Left ventricle myocardium superior (tissue), 1 donor: ENCODE measurements at regions not wholly inside any gene's neighbourhood (a gene's known extent, or its start where the extent isn't known, plus 50 kb on each side); places are given as distances from the start of the nearest gene placed in this dataset.
A peak's percentile ranks its signal among the peaks of the same experiment; 100 is the strongest.

ENCODE experiments used
- ATAC-seq: fragments of 200-7000 bp; cut with Tn5 transposase; one replicate; pipeline ENCODE4 v1.9.1; 2020; ENCODE audit warnings: mild to moderate bottlenecking, moderate library complexity
- DNase-seq: peaks from one replicate; pipeline ENCODE4 v3.0.0-alpha.2; 2020
- intact Hi-C: fragments of 100-400 bp; cut with micrococcal nuclease; formaldehyde crosslinking; loops from one replicate; pipeline ENCODE4 v1.11.0; 2022
- donor health status: DM: no; HTN: yes; CAD: no; lungs with severe emphysema.

DNA sequence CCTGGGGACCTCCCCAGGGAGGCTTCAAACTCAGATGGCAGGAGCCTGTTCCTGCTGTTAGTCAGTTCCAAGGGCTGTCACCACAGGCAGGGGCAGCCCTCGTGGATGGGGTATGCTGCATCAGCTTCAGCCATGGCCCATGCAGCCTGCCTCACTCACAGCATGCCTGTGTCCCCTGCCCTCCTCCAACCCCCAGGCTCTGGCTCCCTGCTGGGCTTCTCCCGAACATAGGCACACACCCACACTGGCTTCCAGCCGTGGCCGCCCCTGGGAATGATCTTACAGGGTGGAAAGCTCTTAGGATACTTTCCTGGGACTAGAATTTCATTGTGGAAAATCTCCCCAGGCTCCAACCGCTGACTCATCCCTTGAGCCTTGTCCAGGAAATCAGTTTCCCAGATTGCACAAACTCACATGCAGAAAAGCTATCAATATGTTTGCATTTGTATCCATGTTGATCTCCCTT is 163.8 kb downstream of the SEC61B start:
- intact Hi-C loops: no loop called here
- ATAC-seq: peak; percentile 59
- peak; percentile 48 for DNase-seq

DNA sequence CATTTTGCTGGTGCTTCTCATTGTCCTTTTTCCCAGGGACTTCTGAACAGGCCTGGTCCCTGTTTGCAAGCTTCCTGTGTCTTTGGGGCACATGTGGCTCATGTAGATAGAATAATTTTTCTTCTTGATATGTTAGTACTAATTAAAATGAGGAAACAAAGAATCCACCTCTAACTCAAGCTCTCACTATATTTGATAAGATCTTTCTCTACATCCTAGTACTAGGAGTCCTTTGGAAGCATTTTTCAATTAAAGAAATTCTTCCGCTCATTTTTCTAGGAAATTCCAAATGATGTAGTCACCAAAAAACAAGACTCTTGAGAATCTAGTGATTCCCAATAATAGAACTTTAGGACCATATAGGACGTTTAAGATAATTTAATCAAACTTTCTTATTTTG is 165.3 kb downstream of the SEC61B start:
- ATAC-seq: no peak
- intact Hi-C loops: no loop called here

DNA sequence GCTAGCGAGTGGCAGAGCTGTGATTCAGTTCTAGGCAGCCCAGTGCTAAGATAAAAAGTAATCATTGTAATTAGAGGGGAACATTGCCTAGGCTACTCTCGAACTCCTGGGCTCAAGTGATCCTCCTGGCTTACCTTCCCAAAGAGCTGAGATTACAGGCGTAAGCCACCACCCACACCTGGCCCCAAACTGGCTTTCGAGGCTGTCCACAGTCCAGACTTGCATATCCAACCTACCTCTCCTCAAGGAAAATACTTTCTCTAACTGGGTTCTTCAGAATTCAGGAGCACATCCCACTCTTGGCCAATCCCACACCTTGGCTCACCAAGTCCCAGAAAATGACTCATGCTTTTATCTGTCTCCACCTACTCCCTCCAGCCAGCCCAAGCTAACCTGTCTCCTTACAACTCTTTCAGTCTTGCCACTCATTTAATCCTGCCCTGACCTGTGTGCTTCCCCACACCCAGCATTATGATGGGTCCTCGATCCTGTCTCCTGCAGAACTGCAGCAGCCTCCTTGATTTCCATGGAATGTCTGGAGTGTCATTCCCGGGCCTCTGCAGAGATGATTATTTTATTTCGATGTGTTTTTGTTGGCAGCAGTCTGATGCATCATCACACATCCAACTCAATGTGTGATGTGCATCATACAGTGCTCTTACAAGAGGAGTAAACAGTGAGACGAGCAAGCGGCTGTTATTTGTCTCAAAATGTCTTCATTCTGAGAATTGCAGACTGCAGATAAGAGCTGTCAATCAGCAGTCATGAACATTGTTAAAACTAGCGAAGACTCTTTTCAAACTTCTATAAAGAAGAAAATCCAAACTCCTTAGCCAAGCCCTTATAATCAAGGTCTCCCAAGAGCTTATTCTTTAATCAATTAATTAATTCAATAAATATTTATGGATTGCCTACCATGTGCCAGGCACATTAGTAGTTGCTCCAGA is 167.3 kb downstream of the SEC61B start:
- intact Hi-C loops: no loop called here
- ATAC-seq (no peak), DNase-seq (no peak)

More for the DNA sequence above, 165.3 kb downstream of the SEC61B start:
- no peak for DNase-seq

DNA sequence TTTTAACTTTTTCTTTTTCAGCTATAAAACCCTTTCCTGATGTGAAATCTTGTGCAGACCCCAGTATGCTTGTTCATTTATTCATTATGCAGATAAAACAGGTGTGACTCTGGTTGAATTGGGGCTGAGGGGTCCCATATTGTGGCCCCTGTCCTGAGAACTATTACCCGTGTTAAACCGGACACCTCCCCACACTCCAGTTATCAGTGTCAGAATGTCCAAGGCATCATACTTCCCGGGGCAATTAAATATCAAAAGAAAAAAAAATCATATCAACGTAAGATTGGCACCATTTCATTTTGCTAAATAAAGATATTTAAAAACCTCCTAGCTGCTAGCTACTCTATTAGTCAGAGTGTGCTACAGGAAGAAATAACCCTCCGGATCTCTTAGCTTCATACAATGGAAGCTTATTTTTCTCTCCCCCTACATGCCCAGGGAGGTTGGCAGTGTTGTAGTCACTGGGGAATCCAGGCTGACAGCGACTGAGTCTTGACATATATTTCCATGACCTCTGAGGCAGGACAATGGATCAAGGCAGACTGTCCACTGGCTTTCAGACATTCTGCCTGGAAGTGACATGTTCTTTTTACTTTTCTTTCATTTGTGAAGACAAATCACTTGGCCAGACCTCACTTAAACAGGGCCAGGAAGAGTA is 170.0 kb downstream of the SEC61B start:
- intact Hi-C loops: no loop called here
- DNase-seq (no peak), ATAC-seq (peak; percentile 33)

DNA sequence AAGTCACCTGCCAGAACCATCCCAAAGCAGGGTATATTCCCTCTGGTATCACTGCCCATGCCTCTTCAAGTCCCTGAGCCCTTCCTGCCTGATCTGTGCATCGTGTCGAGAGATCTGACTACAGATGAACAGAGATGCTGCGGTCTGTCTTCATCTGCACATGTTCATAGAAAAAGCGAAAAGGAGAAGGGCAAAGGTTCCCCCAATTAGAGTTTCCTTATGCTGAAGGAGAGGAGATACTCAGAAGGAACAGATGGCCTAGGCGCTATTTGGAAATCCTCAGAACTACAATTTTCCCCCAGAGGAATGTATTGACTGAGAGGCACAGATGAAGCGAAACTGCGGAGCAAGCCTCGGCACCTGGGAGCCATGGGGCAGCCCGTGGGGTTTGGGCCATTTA is 170.9 kb downstream of the SEC61B start:
- ATAC-seq: no peak
- DNase-seq: no peak
- intact Hi-C loops: no loop called here

DNA sequence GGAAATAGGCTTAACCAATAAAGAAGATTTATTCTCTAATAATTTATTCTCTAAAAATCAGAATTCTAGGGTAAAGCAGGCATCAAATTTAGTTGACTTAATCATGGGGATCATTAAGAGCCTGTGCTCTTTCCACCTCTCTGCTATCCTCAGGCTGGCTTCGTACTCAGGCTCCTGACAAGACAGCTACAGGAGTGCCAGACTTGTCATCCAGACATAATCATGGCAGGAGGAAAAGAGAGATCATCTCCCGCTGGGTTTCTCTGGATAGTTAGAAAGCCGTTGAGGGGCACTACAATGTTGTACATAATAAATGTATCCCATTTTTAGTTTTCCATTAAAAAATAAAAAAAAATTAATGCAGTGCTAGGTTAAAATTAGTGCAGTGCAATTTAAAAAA is 171.9 kb downstream of the SEC61B start:
- ATAC-seq: no peak
- intact Hi-C loops: no loop called here
- no peak for DNase-seq

DNA sequence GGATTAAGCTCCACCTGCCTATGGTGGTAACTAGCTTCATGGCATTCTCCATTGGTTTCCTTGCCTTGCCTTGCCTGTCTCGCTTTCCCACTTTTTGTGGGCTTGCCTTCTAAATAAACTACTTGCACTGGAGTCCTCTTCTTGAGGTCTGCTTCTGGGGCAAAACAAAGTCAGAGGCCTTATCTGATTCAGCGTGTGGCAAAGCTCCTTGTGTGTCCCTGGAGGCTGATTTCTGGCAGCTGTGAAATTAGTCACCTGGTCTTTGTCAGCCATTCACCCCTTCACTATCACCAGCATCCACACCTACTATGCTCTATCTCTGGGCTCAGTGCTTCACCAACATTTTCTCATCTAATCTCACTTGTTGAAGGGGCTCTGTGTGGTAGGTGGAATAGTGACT is 176.2 kb downstream of the SEC61B start:
- ATAC-seq (no peak), DNase-seq (no peak)
- intact Hi-C loops: no loop called here

DNA sequence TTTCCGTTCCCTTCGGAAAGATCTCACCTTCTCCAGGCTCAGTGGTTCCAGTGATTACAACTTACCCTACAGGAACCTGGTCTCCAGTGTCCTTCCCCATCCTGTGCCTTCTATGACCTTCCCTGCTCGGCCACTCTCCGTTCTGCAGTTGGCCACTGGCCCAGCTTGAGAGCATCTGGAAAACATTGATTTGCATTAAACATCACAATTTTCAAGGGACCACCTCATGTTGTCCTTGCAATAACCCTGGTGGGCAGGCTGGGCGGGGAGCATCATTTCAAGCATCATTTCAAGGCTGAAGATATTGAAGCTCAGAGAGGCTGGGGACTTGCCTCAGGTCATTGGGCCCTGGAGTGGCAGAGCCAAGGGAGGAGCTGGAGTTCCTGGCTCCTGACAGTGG is 177.4 kb downstream of the SEC61B start:
- ATAC-seq (no peak), DNase-seq (no peak)
- intact Hi-C loops: no loop called here

DNA sequence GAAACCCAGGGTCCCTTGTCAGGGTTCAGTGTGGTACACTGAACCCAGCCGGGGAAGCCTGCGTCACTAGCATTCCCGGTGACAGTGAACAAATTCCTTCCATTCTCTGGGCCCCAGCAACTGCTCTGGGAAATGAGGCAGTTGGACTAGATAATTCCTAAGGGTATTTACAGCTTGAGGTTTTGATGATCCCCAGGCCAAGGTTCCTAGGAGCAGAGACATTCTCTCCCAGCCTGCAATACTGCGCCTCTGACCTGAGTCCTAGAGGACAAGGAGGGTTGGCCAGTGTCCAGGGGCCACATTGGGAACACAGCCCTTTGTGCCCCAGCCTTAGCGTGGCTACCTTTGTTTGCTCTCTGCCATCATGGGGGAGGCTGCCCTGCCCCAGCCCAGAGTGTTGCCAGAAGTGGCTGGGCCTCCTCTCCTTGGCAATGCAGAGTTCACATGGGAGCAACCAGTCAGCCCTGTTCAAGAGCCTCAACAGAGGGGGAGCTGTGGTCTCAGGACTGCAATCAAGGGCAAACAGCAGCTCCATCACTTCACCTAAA is 178.2 kb downstream of the SEC61B start:
- DNase-seq: peak; percentile 56
- intact Hi-C loops: no loop called here
- peak; percentile 72 for ATAC-seq

DNA sequence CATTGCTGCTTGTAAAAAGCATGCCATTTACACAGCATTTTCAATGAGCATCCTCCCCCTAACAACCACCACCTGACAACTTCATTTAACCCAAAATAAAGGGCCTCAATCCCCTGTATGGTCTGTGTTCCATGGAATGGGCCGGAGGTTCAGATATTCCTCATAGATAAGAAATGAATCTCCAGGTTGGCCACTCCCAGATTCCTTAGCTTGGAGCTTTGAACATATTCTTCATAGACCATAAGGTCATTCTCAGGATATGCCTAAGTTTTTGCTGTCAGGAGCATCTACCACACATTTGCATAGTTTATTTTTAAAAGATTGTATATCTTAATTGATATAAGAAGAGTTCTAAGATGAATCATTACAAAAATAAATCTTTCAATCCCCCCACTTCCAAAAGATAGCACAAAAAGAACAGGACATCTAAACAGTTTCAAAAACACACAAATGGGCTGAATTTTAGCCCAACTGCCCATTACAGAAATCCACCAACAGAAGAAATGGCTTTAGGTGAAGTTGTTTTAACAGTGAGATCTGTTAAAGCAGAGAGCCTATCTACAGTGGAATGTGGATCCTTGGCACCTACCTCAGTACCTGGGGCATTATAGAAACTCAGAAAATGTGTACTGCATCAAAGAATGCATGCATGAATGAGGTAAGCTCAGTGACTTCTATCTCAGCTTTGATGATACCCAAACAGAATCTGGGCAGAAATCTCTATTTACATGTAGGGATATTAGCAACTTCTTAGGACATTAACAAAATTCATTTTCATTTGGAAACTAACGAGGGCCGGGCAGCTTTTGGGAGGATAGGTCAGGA is 179.8 kb downstream of the SEC61B start:
- intact Hi-C loops: no loop called here
- DNase-seq (no peak), ATAC-seq (no peak)

DNA sequence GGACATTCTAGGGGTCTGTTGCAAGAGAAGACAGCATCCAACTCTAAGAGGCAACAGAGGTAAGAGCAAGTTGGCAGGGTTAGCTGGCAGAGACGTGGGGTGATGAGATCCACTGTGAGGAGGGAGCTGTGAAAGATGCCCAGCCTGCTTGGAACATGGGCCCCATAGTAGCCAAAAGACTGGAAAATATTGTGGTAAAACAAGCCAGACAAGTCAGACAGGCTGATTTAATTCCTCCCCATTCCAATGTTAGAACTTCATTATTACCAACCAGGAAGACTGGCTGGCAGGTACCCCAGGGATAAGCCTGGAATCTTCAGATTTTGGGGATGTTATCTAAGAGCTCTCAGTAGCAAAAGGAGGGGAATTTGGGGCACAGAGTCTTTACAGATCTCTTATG is 181.3 kb downstream of the SEC61B start:
- intact Hi-C loops: no loop called here
- ATAC-seq (no peak), DNase-seq (no peak)

DNA sequence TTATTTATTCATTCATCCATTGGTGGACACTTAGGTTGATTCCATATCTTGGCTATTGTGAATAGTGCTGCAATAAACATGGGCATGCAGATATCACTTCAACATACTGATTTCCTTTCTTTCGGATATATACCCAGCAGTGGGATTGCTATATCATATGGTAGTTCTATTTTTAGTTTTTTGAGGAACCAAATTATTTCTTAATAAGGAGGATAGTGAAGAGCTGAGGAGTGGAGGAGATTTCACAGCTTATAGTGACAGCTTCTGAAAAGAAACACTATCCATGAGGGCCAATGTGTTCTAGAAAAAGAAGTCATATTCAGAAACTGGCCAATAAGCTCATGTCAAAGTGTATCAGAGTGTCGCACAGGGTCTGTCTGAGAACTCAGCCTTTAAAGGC is 183.3 kb downstream of the SEC61B start:
- DNase-seq: no peak
- ATAC-seq: no peak
- intact Hi-C loops: no loop called here

DNA sequence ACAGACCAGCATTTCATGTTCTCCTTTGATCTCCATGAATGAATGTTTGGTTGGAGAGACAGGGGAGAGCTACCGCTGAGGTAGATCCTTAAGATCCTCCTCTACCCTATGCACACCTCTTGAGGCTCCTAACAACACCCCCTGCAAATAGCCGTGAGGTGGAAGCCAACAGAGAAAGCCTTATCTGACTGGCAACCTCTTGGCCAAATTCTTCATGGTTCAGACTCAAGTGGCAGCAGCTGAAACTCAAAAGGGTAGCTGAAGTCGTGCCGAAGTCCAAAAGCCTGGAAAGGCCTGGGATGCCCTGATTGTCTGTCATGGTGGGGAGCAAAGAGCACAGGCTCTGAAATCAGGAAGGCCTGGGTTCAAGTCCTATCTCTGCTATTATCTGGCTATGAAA is 184.9 kb downstream of the SEC61B start:
- intact Hi-C loops: no loop called here
- peak; percentile 73 for ATAC-seq

DNA sequence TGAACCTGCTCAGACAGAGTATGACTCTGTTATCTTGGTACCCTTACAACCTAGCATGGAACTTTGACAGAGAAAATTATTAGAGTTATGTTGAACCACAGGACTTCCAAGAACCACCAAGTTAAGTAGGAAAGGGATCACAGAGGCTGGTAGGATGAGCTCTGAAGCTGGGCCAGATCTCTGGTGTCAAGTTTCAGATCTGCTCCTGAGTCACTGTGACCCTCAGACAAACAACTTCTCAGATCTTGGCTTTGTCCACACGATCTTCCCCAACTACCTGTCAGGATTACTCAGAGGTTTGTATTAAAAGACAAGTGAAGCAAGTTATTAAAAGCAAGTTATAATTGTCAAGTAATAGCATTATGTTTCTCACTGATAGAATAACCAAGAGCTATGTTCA is 189.0 kb downstream of the SEC61B start:
- intact Hi-C loops: no loop called here
- DNase-seq: no peak
- ATAC-seq: no peak

More for the DNA sequence above, 184.9 kb downstream of the SEC61B start:
- DNase-seq: no peak

DNA sequence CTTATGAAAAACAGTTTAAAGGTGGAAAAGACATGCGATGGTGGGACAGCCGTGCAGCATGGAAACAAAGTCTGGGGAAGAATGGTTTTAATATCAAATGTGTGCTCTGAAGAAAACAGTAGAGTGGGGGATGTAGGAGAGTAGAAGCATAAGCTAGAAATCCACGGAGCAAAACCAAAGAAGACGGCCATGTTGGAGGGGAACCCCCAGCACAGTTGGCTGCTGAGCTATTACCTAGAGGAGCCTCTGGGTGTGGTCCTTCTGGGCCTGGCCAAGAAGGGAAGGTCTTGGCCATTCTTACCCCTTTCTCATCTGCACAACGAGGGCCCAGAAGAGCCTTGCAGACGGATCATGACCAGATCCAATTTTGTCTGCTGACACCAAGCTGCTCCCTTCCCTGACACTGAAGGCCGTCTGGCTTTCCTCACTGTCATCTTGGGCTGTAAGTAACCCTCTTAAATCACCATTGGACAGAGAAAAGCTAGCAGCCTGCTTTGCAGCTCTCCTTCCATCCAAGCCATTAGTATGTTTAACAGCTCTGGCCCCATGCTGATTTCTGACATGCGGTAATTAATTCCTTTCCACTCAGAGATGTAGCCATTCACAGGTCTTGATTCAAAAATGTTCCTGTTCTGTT is 189.5 kb downstream of the SEC61B start:
- ATAC-seq (peak; percentile 83), DNase-seq (peak; percentile 29)
- intact Hi-C loops: no loop called here

DNA sequence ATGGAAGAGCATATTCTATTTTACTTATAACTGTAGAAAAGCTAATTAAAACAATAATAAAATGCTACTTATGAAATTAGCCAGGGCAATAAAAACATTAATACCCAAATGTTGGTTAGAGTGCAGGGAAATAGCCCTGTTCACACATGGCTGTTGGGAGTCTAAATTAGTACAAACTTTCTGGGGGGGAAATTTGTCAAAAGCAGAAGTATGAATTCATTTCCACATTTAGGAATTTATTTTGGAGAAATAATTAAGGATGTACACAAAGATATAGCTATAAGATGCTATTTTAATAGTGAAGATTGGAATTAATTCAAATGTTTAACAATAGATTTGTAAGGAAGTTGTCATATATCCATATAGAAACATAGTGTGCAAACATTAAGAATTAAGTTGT is 190.5 kb downstream of the SEC61B start:
- no peak for DNase-seq
- no peak for ATAC-seq
- intact Hi-C loops: no loop called here

DNA sequence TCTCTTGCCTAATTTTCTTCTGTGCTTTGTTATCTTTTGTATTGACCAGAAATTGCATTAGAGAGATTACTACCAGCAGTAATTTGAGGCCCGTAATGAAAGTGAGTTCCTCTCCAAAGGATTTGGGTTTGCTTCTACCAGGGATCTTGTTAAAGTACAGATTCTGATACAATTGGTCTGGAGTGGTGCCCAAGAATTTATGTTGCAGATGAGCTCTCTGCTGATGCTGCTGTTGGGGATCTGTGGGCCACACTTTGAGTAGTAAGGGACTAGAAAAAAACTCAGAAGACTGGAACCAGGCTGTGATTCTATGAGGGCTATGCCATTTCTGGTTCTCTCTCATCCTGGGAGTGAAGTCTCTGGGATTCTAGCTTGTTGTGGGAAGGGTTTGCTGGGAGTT is 192.2 kb downstream of the SEC61B start:
- intact Hi-C loops: no loop called here
- ATAC-seq (no peak), DNase-seq (no peak)

DNA sequence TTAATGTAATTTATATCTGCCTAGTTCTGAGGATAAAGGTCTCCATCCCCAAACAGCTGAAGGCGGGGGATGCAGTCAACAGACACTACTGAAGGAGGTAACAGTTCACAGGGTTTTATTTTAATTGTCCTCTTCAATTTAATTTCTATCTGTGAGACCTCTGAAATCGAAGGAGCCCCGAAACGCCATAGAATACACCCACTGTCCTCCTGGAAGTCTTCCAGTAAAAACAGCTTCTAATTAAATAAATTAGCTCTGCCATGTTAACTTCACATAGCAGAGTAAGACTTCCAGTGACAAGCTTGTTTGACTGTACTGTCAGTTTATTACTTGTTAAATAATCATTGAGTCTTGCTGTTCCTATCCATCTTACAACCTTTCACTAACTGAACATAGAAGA is 193.5 kb downstream of the SEC61B start:
- ATAC-seq (no peak), DNase-seq (no peak)
- intact Hi-C loops: no loop called here

DNA sequence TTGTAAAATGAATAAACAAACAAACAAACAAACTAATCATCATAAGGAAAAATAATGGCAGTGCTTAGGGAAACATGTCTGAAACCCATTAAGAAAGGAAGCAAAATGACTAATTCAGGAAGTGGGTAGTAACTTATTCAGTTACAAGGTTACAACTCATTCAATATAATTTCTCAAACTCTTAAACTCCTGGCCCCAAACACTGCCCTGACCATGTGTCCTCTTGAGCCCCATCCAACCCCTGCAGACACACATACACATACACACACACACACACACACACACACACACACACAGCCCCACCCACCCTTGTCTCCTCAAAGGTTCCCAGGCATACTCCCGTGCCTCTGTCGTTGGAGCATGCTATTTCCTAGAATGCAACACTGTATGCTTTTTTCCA is 193.9 kb downstream of the SEC61B start:
- intact Hi-C loops: no loop called here
- DNase-seq: no peak
- ATAC-seq: no peak
